C4-2B (cell line): ENCODE measurements at regions not wholly inside any gene's neighbourhood (a gene's known extent, or its start where the extent isn't known, plus 50 kb on each side); places are given as distances from the start of the nearest gene placed in this dataset.

ENCODE experiments used
- ZFX ChIP-seq: fragments of 450-650 bp; IDR thresholded peaks from 2 replicates; pipeline ENCODE4 v1.6.1; 2017
- TF ChIP-seq, protein P1 (sequence below): fragments of 450-650 bp; conservative IDR thresholded peaks from 2 replicates; pipeline ENCODE4 v1.5.1; 2017; ENCODE audit warnings: mild to moderate bottlenecking

DNA sequence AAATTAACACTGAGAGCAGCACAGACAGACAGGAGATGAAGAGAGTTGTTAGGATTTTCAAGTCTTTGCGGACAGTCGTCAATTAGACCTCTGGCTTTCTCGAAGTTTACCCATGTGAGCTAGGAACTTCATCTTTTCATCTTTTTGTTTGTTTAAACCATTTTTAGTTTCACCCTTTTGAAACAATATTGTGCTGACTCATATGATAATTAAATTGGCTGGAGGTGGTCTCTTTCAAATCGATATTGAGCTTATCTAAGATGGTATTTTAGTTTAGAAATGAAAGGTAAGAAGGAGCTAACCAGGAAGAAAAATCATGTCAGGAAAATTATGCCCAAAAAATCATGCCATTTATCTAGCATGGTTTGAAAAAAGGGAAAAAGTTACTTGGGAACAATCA lies 415.8 kb upstream of the SEMA3A start:
- TF ChIP-seq, protein P1, sequence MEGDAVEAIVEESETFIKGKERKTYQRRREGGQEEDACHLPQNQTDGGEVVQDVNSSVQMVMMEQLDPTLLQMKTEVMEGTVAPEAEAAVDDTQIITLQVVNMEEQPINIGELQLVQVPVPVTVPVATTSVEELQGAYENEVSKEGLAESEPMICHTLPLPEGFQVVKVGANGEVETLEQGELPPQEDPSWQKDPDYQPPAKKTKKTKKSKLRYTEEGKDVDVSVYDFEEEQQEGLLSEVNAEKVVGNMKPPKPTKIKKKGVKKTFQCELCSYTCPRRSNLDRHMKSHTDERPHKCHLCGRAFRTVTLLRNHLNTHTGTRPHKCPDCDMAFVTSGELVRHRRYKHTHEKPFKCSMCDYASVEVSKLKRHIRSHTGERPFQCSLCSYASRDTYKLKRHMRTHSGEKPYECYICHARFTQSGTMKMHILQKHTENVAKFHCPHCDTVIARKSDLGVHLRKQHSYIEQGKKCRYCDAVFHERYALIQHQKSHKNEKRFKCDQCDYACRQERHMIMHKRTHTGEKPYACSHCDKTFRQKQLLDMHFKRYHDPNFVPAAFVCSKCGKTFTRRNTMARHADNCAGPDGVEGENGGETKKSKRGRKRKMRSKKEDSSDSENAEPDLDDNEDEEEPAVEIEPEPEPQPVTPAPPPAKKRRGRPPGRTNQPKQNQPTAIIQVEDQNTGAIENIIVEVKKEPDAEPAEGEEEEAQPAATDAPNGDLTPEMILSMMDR, result no peak
- TF ChIP-seq ZFX, result no peak
